ENCODE measurements at regions not wholly inside any gene's neighbourhood (a gene's known extent, or its start where the extent isn't known, plus 50 kb on each side); places are given as distances from the start of the nearest gene placed in this dataset.

DNA sequence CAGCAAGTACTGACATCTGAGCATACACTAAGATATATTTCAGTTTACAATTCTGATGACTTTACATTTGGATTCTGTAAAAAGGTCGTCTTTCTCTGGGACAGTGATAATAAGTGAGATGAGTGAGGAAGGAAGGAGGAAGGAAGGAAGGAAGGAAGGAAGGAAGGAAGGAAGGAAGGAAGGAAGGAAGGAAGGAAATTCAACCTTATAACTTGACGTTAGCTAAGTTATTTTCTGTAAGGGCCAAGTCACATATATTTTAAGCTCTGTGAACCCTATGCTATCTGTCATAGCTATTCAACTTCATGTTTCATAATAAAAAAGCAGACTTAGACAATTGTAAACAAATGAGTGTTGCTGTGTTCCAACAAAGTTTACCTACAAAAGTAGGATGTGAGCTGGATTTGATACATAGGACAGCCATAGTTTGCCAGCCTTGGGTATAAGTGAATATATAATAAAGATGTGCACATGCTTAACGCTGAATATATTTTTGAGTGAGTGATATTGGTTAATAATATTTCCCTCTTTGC, 753.0 kb upstream of the NDST4 start:
- WGBS, 2 donors = 81 to 82% methylated on average over 3 of the region's 3 CpGs
- H3K27ac ChIP-seq = no peak overlapping the region
- DNase-seq = no peak
- H3K36me3 ChIP-seq = no peaks in the 10 kb centered on the region
- H3K4me1 ChIP-seq = no peaks in the 10 kb centered on the region
- no peak overlapping the region for H3K4me3 ChIP-seq (replicated peaks in 1 of 3)
- intact Hi-C loops (cut with DNase I) = no loop called here
- no peaks in the 10 kb centered on the region for H3K9me3 ChIP-seq
- TF ChIP-seq POLR2A (IDR thresholded peaks at IDR 0.05) = no peak
- TF ChIP-seq, protein P1, sequence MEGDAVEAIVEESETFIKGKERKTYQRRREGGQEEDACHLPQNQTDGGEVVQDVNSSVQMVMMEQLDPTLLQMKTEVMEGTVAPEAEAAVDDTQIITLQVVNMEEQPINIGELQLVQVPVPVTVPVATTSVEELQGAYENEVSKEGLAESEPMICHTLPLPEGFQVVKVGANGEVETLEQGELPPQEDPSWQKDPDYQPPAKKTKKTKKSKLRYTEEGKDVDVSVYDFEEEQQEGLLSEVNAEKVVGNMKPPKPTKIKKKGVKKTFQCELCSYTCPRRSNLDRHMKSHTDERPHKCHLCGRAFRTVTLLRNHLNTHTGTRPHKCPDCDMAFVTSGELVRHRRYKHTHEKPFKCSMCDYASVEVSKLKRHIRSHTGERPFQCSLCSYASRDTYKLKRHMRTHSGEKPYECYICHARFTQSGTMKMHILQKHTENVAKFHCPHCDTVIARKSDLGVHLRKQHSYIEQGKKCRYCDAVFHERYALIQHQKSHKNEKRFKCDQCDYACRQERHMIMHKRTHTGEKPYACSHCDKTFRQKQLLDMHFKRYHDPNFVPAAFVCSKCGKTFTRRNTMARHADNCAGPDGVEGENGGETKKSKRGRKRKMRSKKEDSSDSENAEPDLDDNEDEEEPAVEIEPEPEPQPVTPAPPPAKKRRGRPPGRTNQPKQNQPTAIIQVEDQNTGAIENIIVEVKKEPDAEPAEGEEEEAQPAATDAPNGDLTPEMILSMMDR (IDR thresholded peaks at IDR 0.05) = no peak
- H3K27me3 ChIP-seq = no peaks in the 10 kb centered on the region

DNA sequence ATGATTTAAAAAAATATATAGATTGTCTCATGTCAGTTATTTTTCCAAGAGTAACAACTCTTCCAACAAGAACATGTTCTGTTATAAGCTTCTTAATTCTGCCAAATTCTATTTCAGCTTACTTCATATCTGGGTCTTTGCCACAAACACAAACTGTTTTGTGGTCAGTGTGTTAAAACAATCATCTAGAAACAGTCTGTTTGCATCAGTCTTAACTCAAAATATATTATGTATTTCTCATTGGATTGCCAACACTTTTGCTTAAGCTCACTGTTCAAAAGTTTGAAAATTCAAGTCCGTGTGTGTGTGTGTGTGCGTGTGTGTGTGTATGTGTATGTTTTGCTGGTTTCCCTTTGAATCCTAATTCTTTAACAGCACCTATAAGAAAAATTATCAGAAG, 752.3 kb upstream of the NDST4 start:
- no peaks in the 10 kb centered on the region for H3K4me1 ChIP-seq
- DNase-seq = no peak
- 22 to 28% methylated on average over 2 of the region's 2 CpGs for WGBS, 2 donors
- no peak overlapping the region for H3K27ac ChIP-seq
- H3K36me3 ChIP-seq = no peaks in the 10 kb centered on the region
- no peaks in the 10 kb centered on the region for H3K27me3 ChIP-seq
- no peaks in the 10 kb centered on the region for H3K9me3 ChIP-seq
- intact Hi-C loops (cut with DNase I) = no loop called here
- no peak overlapping the region for H3K4me3 ChIP-seq (replicated peaks in 1 of 3)
- TF ChIP-seq, protein P1 (IDR thresholded peaks at IDR 0.05) = no peak
- no peak for TF ChIP-seq POLR2A (IDR thresholded peaks at IDR 0.05)

DNA sequence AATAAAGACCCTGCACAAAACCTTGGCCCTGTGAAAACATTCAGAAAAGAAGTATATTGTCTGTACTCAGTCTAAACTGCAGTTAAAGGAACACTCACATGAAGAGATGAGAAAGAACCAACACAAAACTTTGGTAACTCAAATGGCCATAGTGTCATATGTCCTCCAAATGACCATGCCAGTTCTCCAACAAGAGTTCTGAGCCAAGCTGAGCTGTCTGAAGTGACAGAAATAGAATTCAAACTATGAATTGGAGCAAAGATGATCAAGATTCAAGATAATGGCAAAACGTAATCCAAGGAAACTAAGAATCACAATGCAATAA, 739.3 kb upstream of the NDST4 start:
- 80 to 87% methylated on average over 1 of the region's 1 CpG for WGBS, 2 donors
- Histone ChIP-seq H3K9me3 (no peaks in the 10 kb centered on the region), H3K27me3 (no peaks in the 10 kb centered on the region), H3K36me3 (no peaks in the 10 kb centered on the region), H3K27ac (no peak overlapping the region), H3K4me1 (no peaks in the 10 kb centered on the region), H3K4me3 (replicated peaks in 1 of 3) (no peak overlapping the region)
- TF ChIP-seq POLR2A (IDR thresholded peaks at IDR 0.05) = no peak
- TF ChIP-seq, protein P1 (IDR thresholded peaks at IDR 0.05) = no peak
- DNase-seq = no peak
- intact Hi-C loops (cut with DNase I) = no loop called here

DNA sequence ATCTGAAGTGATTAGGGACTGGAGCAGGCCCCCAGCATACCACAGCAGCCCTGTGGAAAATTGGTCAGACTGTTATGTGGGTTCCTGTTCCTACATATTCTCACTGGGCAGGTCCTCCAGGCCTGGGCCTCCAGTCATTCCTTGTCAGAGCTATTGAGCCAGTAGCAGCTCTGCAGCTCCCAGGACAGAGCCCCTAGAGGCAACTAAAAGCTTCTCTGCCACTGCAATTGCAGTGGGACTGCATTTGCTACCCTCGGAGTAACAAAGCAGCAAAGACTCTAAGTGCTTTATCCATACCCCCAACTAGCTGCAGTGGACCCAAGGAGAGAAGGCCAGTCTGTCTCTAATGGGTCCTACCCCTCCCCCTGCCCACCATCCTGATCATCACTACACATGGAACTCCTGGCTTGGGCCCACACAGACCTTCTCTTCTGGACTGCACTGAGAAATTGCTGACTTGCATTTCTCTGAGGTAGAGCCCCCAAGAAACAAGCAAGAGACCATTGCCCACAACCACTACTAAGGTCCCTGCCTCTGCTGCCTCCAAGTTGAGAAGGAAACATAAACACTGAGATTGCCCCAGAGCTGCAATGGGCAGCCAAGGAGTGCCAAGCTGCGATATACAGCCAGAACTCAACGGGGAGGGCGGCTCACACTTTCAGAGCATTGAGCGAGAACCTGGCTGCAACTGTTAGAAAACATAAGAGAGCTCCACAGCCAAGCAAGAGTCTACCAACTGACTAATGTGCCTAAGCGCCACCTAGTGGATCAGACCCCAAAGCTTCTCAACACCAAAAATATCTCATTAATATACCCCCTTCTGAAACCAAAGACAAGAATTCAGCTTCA, 738.7 kb upstream of the NDST4 start:
- no peaks in the 10 kb centered on the region for H3K4me1 ChIP-seq
- DNase-seq = peak; percentile 28 to 29
- no peaks in the 10 kb centered on the region for H3K36me3 ChIP-seq
- intact Hi-C loops (cut with DNase I) = no loop called here
- H3K27ac ChIP-seq = no peak overlapping the region
- WGBS, 2 donors = 27 to 33% methylated on average over 6 of the region's 6 CpGs
- H3K4me3 ChIP-seq (replicated peaks in 1 of 3) = no peak overlapping the region
- no peaks in the 10 kb centered on the region for H3K9me3 ChIP-seq
- TF ChIP-seq, protein P1 (IDR thresholded peaks at IDR 0.05) = peak in 3 of 6 experiments; percentile 9 to 41 (median 15)
- TF ChIP-seq POLR2A (IDR thresholded peaks at IDR 0.05) = no peak
- no peaks in the 10 kb centered on the region for H3K27me3 ChIP-seq

DNA sequence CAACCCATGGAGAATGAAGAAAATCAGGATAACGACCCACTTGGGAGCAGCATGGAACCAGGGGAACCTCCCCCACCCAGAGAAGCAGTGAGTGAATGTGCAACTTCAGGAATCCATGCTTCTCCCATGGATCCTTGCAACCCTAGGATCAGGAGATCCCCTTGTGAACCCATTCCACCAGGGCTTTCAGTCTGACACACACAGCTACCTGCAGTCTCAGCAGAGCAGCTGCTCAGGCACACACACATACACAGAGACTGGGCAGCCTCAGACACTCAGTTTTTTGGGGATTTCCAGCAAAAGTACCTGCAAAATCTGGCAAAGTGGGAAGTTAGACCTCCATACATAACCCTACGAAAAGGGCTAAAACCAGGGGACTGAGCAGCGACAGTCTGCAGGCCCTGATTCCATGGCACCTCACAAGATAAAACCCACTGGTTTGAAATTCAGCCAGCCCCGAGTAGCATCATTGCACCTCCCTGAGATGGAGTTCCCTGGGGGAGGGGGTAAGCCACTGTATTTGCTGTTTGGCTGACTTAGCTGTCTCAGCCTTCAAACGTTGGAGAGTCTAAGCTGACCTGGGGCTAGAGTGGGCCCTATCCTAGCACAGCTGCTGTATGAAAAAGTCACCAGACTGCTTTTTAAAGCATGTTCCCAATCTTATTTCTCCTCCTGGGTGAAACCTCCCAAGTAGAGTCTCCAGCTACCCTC, 737.5 kb upstream of the NDST4 start:
- Histone ChIP-seq H3K4me3 (replicated peaks in 1 of 3) (no peak overlapping the region), H3K4me1 (no peaks in the 10 kb centered on the region), H3K36me3 (no peaks in the 10 kb centered on the region), H3K27me3 (no peaks in the 10 kb centered on the region), H3K9me3 (no peaks in the 10 kb centered on the region), H3K27ac (no peak overlapping the region)
- TF ChIP-seq, protein P1 (IDR thresholded peaks at IDR 0.05) = no peak
- TF ChIP-seq POLR2A (IDR thresholded peaks at IDR 0.05) = no peak
- no peak for DNase-seq
- intact Hi-C loops (cut with DNase I) = no loop called here
- WGBS, 2 donors = 81% methylated on average over 5 of the region's 5 CpGs
